HFF-Myc (cell line): ENCODE measurements at regions not wholly inside any gene's neighbourhood (a gene's known extent, or its start where the extent isn't known, plus 50 kb on each side); places are given as distances from the start of the nearest gene placed in this dataset.

ENCODE experiments used
- DNase-seq: peaks from one replicate; pipeline ENCODE4 v3.0.0-alpha.2; 2011; ENCODE audit warnings: low read depth; ENCODE audit errors: extremely low read depth
- H3K4me3 ChIP-seq: replicated peaks from 2 replicates; pipeline ENCODE4 v1.5.1; 2011; ENCODE audit warnings: low read depth, mild to moderate bottlenecking, control low read depth, low read length
- TF ChIP-seq, protein P1 (sequence below): IDR thresholded peaks from 2 replicates; pipeline ENCODE4 v1.5.1; 2012; ENCODE audit warnings: mild to moderate bottlenecking, low read depth, low read length, control low read depth; ENCODE audit errors: missing control alignments

DNA sequence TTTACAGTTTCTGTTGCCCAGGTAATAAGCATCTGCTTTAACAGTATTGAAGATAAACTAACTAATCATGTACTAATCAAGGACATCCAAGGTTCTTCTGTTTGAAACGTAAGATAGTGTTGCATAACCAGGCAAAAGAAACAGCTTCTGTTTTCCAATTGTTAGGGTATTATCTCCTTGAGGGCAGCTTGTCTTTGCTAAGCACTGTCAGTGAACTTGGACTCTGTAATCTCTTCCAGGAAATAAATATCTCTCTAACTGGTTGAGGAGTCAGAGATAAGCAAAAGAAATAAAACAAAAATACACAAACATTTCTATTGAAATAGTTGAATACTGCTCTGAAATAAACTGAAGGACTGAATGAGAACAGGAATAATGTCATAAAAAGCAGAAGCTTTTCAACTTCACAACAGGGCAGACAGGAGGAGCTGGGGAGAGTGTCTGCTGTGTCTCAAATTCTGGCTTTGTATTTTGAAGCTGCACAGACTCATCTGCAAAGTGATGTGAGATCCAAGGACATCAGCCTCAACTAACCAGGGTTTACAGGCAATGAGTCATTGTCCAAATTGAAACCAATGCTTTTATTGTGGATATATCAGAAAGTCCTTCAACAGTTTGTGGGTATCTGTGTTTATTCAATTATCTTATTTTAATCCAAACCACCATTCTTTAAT lies 1253.0 kb upstream of the PCDH7 start:
- TF ChIP-seq, protein P1, sequence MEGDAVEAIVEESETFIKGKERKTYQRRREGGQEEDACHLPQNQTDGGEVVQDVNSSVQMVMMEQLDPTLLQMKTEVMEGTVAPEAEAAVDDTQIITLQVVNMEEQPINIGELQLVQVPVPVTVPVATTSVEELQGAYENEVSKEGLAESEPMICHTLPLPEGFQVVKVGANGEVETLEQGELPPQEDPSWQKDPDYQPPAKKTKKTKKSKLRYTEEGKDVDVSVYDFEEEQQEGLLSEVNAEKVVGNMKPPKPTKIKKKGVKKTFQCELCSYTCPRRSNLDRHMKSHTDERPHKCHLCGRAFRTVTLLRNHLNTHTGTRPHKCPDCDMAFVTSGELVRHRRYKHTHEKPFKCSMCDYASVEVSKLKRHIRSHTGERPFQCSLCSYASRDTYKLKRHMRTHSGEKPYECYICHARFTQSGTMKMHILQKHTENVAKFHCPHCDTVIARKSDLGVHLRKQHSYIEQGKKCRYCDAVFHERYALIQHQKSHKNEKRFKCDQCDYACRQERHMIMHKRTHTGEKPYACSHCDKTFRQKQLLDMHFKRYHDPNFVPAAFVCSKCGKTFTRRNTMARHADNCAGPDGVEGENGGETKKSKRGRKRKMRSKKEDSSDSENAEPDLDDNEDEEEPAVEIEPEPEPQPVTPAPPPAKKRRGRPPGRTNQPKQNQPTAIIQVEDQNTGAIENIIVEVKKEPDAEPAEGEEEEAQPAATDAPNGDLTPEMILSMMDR = no peak
- DNase-seq = no peak
- no peak overlapping the region for H3K4me3 ChIP-seq
